GM12865 (cell line): ENCODE measurements at regions not wholly inside any gene's neighbourhood (a gene's known extent, or its start where the extent isn't known, plus 50 kb on each side); places are given as distances from the start of the nearest gene placed in this dataset.

Source experiments
- DNase-seq: peaks from one replicate; pipeline ENCODE4 v3.0.0; 2010; ENCODE audit warnings: low read depth
- H3K4me3 ChIP-seq: 2 replicates; pipeline ENCODE4 v1.5.1; 2011; ENCODE audit warnings: mild to moderate bottlenecking, low read depth, low read length, control low read depth
- TF ChIP-seq, protein P1 (sequence below): IDR thresholded peaks from 2 replicates; pipeline ENCODE4 v1.5.1; 2011; ENCODE audit warnings: low read length, control low read depth, low read depth, inconsistent platforms; ENCODE audit not compliant: insufficient read depth; ENCODE audit errors: missing control alignments

DNA sequence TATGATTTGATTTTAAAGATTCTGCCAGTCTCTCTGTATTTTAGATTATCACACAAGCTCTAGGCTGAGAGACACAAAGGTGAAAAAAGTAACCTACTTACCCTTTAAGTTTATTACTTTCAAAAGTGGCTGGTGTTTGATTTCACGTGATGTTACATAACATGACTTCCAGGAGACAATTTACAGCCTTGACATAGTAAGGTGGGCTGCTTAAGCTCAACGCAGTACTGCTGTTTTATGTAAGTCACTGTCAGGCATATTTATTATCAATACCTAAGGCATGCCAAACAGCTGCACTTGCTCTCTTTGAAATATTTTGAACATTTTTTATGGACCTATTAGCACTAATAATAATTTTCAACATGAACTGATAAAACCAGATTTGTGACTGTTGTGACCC is 451.5 kb upstream of the FAM241A start:
- H3K4me3 ChIP-seq: no peak overlapping the region
- no peak for DNase-seq
- TF ChIP-seq, protein P1, sequence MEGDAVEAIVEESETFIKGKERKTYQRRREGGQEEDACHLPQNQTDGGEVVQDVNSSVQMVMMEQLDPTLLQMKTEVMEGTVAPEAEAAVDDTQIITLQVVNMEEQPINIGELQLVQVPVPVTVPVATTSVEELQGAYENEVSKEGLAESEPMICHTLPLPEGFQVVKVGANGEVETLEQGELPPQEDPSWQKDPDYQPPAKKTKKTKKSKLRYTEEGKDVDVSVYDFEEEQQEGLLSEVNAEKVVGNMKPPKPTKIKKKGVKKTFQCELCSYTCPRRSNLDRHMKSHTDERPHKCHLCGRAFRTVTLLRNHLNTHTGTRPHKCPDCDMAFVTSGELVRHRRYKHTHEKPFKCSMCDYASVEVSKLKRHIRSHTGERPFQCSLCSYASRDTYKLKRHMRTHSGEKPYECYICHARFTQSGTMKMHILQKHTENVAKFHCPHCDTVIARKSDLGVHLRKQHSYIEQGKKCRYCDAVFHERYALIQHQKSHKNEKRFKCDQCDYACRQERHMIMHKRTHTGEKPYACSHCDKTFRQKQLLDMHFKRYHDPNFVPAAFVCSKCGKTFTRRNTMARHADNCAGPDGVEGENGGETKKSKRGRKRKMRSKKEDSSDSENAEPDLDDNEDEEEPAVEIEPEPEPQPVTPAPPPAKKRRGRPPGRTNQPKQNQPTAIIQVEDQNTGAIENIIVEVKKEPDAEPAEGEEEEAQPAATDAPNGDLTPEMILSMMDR: no peak

DNA sequence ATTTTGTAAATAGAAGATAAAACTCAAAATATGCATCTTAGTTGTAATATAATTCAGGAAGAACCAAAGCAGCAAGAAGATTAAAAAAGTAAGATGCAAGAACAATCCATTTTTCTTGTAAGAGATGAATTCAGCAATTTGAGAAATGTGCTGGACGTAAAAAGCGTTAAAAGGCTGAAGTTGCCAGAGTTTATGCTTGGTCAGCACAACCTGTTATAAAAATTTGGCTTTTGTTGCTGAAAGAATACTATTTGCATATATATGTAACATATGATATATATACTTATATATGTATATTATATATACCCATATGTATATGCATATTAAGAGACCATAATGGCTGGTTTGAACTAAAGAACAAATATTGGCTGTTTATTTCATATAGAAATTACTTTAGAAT is 449.6 kb upstream of the FAM241A start:
- no peak for DNase-seq
- H3K4me3 ChIP-seq: no peak overlapping the region
- TF ChIP-seq, protein P1: no peak

DNA sequence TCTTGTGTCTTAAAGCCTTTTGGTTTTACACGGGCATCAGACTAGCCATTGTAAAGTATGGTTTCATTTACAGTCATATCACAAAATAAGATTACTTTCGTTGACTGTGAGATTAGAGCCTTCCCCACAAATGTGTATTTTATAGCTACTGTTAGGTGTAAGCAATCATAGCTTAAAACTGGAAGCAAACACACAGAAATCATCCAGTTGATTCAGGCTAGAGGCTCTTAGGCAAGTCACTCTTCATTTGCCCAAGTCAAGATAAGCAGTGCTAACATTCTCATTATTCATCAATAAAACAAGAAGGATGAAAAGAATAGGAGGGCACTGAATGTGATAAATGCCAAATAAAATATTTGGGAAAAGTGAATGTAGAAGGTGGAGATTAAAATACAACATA is 448.7 kb upstream of the FAM241A start:
- no peak overlapping the region for H3K4me3 ChIP-seq
- TF ChIP-seq, protein P1: no peak
- no peak for DNase-seq

DNA sequence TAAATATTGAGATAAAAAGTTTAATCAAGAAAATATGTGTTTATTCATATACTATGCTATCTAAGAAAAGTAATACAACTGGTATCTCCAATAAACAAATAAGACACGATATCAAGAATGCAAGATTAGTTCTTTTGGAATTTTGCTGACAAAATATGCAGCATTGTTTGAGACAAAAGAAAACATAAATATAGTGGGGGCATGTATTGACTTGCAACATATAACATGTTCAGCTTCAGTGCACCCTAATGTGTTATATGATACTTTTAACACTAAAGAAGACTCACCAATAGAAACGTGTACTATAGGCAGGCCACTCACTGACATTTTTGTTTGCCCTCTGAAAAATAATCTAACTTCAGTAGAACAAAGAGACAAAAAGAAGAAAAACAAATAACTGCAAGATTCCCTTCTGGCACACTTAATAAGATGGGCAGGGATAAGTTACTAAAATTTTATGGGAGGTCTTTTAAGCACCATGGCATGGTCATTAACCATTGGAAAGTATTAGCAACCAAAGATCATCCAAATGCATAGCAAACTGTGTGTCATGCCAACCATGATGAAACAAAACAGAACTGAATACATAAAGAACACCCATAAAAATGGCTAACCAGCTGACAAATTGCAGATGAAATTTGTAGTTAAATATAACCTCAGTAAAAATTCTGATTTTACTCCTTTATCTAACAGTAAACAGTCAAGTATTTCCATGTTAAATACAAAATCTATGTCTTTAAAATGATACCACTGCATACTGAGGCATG is 447.9 kb upstream of the FAM241A start:
- DNase-seq: no peak
- TF ChIP-seq, protein P1: no peak
- no peak overlapping the region for H3K4me3 ChIP-seq

DNA sequence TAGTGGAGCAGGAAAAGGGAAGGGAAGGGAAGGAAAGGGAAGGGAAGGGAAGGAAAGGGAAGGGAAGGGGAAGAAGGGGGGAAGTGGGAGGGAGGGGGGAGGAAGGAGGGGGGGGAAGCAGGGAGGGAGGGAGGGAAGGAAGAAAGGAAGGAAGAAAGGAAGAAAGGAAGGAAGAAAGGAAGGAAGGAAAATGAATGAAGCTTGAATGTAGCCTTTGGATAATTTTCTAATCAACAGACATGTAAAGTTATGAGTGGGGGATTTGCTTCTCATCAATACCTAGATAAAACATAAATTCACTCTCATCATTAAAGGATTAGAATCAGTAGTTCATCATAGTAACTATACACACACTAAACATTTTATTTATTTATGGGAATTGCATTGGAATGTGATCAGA is 446.9 kb upstream of the FAM241A start:
- H3K4me3 ChIP-seq: no peak overlapping the region

DNA sequence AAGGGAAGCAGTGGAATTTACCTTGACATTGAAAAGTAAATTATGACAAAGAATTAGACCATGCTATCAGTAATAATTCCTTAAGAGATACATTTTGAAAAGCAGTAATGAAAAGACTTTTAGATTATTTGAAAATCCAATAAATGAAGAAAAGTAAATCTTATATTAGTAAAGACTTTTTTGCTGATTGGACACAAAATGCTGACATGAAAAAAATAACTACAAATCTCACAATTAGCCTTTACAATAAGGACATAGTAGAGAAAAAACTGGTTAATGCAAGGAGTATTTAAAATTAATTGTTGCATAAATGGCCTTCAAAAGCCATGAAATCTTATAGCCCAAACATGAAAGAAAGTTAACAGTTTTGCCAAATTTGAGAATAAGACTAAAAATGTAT is 446.1 kb upstream of the FAM241A start:
- TF ChIP-seq, protein P1: no peak
- no peak overlapping the region for H3K4me3 ChIP-seq

More for the DNA sequence above, 446.9 kb upstream of the FAM241A start:
- no peak for DNase-seq
- TF ChIP-seq, protein P1: no peak

DNA sequence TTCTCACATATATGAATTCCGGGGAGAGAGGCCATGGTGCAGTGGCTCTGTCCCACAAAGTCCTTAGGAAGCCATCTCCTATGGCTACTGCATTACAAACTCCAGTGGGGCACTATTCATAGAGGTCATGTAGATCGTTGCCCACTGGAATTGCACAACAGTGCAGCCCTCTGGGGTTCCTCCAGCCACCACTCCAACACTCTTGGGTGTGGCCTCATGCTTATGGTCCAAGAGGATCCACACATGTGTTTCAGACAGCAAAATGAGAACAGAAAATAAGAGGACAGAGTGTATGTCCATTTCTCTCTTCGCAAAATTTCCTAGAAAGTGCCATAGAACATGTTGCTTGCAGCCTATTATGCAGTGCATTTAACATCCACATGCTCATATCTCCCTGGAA is 444.2 kb upstream of the FAM241A start:
- H3K4me3 ChIP-seq: no peak overlapping the region
- DNase-seq: no peak
- TF ChIP-seq, protein P1: no peak

More for the DNA sequence above, 446.1 kb upstream of the FAM241A start:
- no peak for DNase-seq
